NCI-H2029 treated with DMSO at 0.1 percent for 48 hours (cell line): ENCODE measurements at regions not wholly inside any gene's neighbourhood (a gene's known extent, or its start where the extent isn't known, plus 50 kb on each side); places are given as distances from the start of the nearest gene placed in this dataset.

Source experiments
- DNase-seq: peaks from one replicate; lab custom pipeline; 2025; lab: John Stamatoyannopoulos, UW

DNA sequence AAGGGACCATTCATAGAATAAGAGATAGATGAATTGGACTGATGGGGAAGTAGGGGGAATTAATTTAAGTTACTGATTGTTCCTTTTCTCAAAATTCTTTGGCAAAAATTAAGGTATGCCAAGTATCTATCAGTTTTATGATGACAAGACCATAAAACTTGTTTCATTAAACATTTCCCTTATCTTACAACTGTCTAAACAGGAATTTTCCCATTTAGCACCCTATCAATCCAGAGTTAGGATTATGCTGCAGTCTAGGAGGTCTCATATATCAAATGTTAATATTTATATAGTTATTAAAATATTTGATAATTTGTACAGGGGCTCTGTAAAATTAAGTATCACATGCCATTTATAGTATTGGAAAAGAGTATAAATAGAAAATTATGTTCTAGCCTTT, 51.5 kb upstream of the ARID1B start:
- DNase-seq: no peak

DNA sequence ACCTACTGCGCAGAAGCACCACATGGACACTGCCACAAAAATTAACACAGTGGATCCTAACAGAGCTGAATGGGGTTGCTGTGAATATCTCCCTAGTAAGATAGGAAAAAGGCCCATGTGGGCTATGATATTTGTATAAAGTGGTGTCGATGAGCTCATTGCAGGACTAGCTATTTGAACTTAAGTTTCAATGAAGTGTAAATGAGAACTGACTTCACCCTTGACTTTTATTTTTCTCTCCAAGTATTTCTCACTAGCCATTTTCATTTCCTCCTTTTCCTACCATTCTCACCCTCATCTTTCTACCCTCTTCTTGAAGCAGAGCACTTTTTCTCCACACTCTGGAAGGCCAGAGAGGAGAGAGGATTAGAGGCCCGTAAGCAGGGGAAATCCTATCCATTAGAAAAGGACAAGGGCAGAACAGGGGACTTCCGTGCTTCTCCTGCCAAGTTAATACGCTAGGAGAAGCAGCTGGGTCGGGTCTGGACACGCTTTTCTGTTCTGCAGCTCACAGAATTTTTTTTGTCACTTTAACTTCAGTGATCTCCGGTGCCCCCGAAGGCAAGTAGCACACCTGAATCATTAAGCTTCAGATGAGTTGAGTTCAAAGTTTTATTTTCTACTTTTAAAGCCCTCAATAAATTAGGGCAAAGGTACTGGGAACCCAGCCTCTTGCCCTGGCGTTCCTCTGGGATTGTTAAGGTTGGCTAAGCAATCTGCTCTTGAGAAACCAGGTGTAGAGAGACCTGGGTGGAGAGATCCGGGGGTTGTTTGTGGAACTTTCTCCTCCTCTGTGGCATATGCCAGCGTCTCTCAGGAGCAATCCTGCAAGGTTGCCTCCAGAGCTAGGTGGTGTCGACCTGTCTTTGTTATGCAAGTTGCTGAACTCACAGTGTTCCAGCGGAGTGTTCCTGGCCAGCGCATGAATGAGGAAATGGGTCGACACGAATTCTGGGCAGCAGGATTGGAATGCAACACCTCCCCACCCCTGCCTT, 56.2 kb upstream of the ARID1B start:
- no peak for DNase-seq

DNA sequence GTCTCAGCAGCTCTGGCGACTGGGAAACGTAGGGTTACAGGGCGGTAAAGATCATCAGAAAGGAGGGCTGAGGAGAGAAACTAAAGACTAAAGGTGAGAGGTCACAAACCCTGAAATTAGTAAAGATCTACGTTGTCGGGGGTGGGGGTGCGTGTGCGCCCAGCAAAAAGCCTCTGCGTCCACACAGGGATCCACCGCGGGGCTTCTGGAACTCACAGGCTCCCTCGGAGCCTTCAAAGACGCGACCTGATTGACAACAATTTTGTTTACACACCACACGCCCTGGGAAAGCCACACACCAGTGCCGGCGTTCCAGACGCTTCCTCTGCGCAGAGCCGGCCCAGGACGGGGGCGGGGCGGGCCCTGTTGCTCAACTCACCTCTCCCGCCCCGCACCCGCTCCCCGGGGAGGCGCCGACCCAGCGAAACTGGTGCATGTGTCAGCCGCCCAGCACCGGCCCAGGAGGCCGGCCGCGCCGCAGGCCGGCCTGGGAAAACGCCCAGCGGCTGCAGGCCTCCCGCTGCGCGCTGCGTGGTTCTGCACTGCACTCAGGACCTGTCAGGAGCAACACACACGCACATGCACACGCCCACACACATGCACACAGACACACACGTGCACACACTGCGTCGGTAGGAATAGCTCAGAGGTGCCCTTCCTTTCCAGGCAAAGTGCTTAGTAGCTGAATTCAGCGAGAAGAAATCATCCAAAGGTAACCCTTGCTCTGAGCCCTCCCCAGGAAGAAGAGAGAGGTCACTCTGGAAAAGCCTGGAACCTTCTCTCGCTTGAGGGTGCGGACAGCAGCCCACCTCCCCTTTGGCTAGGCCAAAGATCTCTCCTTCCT, 57.2 kb upstream of the ARID1B start:
- DNase-seq: peak; percentile 16

DNA sequence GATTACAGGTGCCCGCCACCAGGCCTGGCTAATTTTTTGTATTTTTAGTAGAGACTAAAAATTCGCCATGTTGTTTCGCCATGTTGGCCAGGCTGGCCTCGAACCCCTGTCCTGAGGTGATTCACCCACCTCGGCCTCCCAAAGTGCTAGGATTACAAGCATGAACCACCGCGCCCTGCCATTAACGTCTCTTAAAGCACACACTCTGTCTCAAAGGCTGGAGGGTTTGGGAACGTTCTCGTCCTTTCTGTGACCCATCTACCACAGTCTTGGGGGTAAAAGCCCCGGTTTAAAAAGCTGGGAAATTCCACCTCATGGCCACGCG, 57.8 kb upstream of the ARID1B start:
- no peak for DNase-seq

DNA sequence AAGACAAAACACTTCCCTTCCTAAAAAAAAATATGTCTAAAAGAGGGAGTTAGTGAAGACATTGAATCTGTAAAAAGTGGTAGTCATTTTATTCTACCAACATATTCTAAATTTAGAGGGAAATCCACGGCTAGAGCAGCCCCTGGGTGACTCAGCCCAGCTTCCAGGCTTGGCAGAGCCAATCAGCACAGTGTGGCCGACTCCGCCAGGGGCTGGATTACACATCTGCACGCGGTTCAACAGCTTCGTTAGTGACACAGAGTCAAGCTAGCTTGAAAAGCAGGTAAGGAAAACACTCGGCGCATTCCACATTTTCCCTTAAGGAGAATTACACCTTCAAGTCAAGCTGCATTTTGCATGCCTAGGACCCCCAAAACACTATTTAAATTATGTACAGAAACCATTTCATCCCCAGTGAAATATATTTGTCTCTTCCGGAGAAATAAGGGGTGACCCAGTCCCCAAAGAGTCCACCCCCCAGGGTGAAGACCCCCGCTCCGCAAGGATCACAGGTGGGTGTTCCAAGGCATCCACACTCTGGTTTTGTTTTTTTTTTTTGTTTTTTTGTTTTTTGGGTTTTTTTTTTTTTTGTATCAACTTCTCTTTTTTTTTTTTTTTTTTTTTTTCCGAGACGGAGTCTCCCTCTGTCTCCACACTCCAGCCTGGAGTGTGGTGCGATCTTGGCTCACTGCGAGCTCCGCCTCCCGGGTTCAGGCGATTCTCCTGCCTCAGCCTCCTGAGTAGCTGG, 58.4 kb upstream of the ARID1B start:
- no peak for DNase-seq

DNA sequence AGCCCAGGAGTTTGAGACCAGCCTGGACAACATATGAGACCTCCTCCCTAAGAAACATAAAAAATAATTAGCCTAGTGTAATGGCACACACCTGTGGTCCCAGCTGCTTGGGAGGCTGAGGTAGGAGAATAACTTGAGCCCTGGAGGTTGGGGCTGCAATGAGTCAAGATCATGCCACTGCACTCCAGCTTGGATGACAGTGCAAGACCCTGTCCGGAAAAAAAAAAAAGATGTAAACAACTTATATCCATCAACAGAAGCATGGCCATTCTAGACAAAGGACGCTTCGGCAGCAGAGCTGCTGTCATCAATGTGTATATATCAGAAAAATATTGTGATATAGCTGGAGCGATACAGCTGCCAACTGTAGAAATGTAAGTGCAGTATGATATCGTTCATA, 59.6 kb upstream of the ARID1B start:
- DNase-seq: no peak

DNA sequence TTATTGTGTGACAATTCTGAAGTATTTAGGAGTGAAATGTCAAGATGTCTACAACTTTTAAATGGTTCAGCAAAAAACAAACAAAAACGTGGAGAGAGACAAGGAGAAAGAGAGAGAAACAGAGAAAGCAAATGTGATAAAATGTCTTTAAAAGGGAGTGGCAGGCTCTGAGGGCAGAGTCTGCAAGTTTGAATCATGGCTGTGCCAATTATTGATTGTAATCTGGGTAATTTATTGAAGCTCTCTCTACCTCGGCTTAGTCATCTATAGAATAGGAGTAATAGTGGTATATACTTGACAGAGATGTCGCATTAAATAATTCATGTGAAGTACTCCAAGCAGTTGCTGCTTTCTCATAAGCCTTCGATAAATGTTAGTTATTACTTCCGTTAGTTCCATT, 61.3 kb upstream of the ARID1B start:
- no peak for DNase-seq

DNA sequence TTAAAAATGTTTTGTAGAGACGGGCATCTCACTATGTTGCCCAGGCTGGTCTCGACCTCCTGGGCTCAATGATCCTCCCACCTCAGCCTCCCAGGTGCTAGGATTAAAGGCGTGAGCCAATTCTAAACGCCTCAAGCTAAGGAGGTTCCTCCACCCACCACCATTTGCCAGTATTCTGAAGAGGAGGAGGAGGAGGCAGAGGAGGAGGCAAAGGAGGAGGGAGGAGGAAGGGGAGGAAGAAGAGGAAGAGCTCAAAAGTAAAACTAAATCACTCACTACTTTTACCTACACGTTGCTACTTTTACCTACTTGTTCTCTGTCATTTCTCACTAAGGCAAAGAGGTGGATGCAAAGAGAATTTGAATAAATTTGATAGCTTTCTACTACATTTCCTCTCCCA, 63.6 kb upstream of the ARID1B start:
- no peak for DNase-seq

DNA sequence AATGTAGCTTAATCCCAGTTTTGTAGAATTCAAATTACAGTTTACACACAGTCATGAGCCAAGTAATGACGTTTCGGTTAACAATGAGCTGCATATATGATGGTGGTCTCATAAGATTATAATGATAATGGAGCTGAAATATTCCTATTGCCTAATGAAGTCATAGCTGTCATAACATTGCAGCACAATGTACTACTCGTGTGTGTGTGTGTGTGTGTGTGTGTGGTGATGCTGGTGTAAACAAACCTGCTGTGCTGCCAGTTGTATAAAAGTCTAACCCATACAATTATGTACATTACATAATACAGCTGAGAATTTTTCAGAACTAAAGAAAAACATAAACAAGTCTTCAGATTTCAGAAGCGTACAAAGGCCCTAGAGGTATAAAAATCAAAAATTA, 66.7 kb upstream of the ARID1B start:
- DNase-seq: no peak

DNA sequence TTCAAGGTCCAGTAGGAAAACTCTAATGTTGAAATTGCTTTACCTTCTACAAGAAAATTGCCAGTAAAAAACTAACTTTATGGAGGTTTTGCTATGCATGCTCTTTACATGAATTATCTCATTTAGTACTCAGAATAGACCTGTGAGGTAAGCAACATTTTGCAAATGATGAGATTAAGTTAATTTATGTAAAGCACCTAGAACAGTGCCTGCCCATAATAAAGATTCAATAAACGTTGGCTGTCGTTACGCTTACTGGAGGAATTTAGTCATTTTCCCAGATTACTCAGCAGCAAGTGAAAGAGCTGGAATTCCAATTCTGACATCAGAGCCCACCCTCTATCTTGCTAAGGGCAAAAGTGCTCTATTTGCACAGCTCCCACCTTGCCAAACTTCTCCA, 69.4 kb upstream of the ARID1B start:
- DNase-seq: no peak

DNA sequence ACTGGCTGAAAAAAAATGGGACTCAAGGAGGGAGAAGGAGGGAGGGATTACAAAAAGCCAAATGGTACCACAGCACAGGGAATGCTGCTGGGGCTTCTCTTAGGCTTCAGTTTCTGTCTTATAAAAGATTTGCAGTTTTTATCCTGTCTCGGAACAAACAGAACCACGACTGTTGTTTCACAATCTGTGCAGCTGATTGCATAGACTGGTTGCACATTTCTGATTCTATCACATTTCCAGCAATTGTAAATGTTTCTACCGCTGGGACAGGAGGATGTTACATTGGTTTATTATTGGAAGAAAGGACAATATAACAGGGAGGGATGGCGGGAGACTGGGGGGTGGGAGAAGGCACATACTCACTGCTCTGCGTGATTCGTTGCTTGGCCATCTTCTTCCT, 73.5 kb upstream of the ARID1B start:
- DNase-seq: no peak

DNA sequence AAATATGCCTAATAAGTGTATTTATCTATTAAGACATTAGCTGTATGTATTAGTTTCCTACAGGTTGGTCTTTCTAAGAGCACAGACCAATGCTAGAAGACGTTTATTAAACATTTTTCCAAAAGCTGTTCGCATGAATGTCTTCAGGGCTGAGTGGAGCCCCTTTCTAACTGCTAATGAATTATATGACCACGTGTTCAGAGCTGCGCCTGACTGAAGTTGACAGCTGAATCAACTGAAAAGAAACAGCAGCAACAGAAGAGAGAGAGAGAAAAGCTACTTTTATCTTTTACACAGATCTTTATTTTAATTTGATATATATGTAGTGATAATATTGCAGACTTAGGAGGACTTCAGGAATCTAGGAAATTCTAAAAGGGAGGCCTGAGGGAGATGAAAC, 75.2 kb upstream of the ARID1B start:
- no peak for DNase-seq

DNA sequence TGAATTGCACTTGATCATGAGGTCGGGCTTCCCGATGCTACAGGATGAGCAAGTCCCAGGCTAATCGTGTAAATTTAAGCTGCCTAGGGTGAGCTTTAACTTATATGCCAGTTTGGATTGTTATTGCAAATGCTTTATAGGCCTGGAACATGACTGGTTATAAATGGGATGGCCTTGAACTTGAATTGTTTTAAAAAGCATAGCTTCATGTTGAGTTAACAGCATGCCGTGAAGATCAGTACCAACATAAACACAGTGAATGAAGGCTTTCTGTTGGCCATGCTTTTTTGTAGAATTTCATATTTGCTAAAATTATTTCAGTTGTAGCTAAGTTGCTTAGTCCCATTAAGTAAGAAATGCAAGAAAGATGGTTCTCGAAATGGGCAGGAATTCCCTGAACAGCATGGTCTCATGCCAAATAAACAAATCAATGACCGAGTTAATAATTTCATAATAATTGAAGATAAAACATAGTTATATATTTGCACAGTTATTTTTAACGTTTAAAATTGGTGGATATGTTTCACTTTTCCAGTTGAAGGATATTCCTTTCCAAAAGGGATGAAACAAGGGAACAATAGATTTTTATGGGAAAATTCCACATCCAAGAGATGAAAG, 76.6 kb upstream of the ARID1B start:
- DNase-seq: no peak

DNA sequence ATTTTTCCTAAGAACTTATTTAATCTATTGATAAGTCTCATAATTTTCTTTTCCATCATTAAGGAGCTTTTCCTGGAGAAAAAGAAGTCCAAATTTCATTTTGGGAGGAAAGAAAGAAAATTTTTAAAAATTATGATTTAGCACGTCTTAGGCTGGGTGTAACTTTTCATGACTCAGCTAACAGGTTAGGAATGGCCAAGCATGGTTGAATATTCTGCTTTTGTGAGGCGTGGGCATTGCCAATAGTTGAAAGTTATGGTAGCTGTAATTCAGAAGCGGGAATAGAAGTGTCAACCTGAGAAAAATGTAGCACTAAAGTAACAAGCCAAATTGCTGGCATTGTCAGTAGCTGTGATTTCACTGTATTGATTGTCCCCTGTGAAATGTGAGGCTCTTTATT, 77.2 kb upstream of the ARID1B start:
- DNase-seq: no peak

DNA sequence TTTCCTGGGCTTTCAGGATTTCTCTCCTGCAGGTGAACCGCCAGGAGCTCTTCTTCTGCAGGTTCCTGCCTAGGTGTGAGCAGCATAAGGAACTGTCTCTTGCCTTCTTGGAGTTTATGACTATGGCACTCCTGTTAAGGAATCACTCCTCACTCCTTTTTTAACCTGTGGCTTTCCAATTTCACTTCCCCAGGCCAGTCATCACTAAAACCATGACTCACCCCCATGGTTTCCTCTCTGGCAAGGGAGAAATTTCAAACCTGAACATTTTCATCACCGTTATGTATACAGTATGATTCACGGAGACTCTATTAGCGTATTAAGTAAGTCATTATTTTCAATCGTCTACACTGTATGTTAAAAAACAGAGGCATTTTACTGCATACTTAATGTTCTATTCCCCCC, 78.2 kb upstream of the ARID1B start:
- DNase-seq: no peak

DNA sequence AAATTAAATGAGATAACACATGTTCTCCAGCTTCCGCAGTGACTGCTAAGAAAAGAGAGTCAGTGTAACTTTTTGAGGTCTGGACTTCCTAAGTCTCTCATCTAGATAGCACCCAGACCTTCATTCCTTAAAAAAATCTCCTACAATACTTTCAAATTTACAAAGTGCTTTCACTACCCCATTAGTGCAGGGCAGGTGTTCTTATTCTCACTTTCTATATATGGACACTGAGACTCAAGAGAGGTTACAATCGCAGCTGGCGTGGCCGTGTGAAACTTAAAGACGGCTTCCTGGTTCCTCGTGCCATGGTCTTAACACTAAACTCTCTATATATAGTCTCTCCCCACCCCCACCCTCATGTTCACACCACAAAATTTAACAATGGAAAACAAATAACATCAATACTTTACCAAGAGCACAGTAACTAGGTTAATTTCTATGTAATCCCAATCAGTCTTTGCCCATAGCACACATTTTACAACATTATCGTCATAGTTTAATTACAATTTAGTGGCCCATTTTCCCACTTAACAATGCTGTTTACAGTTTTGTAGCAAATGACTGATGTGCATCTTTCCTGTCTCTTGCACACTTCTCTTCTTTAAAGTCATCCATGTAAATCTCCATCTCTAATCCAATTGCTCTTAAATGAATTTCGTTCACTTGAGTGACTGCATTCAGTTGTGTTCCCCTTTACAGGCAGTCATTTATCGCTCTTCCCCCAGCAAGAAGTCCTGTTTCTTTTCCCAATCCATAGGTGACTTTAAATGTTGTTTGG, 78.8 kb upstream of the ARID1B start:
- no peak for DNase-seq

DNA sequence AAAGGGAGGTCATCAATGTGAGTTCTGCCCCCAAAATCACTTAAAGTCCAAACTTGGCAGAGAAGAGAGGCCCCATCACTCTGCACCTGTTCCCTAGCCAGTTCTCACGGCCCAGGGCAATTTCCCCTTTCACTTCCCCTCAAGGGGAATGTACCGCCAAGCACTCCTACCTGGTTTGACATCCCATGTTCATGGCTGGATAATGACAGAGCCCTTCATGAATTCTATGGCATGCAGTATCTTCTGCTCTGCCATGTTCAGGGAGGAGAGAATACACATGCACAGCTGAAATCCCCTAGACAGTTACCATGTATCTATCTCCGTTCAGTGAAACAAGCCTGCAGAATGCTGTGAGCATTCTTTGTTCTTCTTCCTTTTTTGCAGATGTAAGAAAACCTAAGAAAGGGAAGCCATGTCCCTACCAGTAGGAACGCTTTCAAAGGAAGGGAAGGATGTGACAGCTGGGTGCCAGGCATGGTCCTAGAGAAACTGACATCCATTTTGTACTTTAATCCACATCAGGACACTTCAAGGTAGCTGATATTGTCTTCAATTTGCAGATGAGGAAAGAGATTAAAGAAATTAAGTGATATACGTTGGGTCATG, 79.8 kb upstream of the ARID1B start:
- DNase-seq: no peak

DNA sequence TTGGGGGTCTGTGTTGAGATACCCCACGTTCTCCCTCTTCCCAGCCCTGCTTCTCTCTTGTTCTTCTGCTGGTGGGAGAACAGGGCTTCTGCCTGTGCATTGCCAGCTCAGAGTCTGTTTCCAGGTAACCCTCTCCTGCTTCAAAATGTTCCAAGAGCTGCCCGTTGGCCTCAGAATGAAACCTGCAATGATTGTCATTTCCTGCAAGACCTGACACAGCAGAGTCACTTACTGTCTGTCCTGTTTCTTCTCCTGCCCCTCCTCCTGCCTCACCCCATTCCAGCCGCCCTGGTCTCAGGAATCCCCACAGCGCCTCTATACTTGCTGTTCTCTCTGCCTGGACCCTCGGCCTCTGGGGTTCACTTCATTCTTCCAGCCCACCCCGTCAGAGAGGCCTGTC, 81.4 kb upstream of the ARID1B start:
- DNase-seq: no peak

DNA sequence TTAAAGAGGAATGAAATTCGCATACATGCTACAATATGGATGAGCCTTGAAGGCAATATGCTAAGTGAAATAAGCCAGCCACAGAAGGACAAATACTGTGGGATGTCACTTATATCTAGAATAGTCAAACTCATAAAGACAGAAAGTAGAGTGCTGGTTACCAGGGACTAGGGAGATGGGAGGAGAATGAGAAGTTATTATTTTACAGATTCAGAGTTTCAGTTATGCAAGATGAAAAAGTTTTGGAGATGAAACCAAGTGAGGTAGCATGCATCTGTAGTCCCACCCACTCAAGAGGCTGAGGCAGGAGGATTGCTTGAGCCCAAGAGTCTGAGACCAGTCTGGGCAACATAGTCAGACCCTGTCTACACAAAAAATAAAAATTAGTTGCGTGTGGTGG, 82.5 kb upstream of the ARID1B start:
- no peak for DNase-seq

DNA sequence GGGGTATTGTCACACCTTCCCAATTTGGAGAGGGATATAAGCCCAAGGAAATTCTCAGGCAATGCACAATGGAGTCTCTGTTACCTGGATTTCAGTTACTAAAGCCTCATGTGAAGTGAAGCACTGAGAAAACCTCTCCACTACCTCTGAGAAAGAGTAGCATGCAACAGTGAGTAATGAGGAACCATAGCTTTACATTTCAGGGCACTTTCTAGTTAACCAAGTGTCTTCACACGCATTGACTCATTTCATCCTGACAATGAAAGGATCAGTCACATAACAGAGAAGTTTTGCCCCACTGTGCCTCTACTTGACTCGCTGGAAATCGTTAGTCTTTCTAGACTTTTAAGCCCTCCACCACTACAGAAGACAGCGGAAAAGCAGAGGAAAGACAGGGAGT, 86.2 kb upstream of the ARID1B start:
- DNase-seq: no peak

DNA sequence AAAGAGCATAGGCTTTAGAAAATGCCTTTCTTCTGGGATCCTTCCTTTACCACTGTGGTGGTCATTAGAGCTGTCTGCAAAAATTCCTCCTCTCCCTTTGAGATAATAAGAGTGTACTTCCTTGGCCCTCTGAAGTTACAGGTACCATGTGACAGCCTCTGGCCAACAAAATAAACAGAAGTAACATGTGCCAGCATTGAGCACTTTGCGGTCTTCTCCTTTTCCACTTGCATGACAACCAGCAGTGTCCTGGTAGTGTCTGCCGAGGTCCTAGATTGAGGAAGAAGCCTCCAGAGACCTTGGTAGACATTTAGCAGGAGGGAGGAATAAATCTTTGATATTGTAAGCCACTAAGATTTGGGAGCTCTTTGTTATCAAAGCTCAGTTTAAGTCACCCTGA, 87.5 kb upstream of the ARID1B start:
- DNase-seq: no peak
